Thyroid gland (tissue), 4 donors: ENCODE measurements at regions not wholly inside any gene's neighbourhood (a gene's known extent, or its start where the extent isn't known, plus 50 kb on each side); places are given as distances from the start of the nearest gene placed in this dataset.

Source experiments
- DNase-seq, 2 donors: peaks; one replicate each; pipeline ENCODE4 v3.0.0-alpha.2; 2019
- H3K27ac ChIP-seq, 3 donors: fragments of 200-600 bp; sonication (generic); 1 replicate in 2 of 3; 2 replicates in 1 of 3; pipeline ENCODE4 v1.5.1; 2016 to 2019; ENCODE audit warnings: mild to moderate bottlenecking in 1 of 3, moderate library complexity in 1 of 3
- H3K27me3 ChIP-seq: fragments of 200-600 bp; sonication (generic); one replicate; pipeline ENCODE4 v1.5.1; 2019
- H3K36me3 ChIP-seq, 2 donors: fragments of 200-600 bp; sonication (generic); one replicate each; pipeline ENCODE4 v1.5.1; 2016 to 2019
- H3K4me1 ChIP-seq, 2 donors: fragments of 200-600 bp; sonication (generic); one replicate each; pipeline ENCODE4 v1.5.1; 2017 to 2019
- H3K4me3 ChIP-seq, 3 donors: fragments of 200-600 bp; sonication (generic); replicated peaks in 1 of 3; 1 replicate in 2 of 3; 2 replicates in 1 of 3; pipeline ENCODE4 v1.5.1; 2016; ENCODE audit warnings: mild to moderate bottlenecking in 1 of 3
- H3K9me3 ChIP-seq: fragments of 200-600 bp; sonication (generic); one replicate; pipeline ENCODE4 v1.5.1; 2017
- CTCF ChIP-seq, 6 experiments: fragments of 200-600 bp in 3 of 6; fragments of 450-650 bp in 3 of 6; sonication (generic) in 3 of 6; IDR thresholded peaks; one replicate each; pipeline ENCODE4 v1.5.1; 2016 to 2019; ENCODE audit warnings: antibody characterized with exemption in 6 of 6, mild to moderate bottlenecking in 2 of 6, inconsistent platforms in 1 of 6, moderate library complexity in 1 of 6
- POLR2A ChIP-seq, 2 donors: fragments of 450-650 bp; IDR thresholded peaks; one replicate each; pipeline ENCODE4 v1.6.1; 2017; ENCODE audit warnings: antibody characterized with exemption in 2 of 2, mild to moderate bottlenecking in 2 of 2, moderate library complexity in 1 of 2
- WGBS, 2 donors: methylation state at CpG; one replicate each; pipeline ENCODE4 v1.1.5; 2017; 5-methylcytosine and 5-hydroxymethylcytosine counted together
- intact Hi-C: fragments of 100-400 bp; cut with DNase I; formaldehyde crosslinking; loops from one replicate; pipeline ENCODE4 v1.15.1; 2023

GRCh38 chrY:15984651-15985398 is 1460.5 kb downstream of the NLGN4Y start:
- TF ChIP-seq POLR2A (IDR thresholded peaks at IDR 0.05): no peak
- no peak for TF ChIP-seq CTCF (IDR thresholded peaks at IDR 0.05)
- H3K27ac ChIP-seq: no peak overlapping the region
- no peaks in the 10 kb centered on the region for H3K27me3 ChIP-seq
- DNase-seq: no peak
- WGBS, 2 donors: 93 to 97% methylated on average over 2 of the region's 2 CpGs
- H3K9me3 ChIP-seq: no peaks in the 10 kb centered on the region
- no peaks in the 10 kb centered on the region for H3K36me3 ChIP-seq
- H3K4me1 ChIP-seq: no peaks in the 10 kb centered on the region
- no peak overlapping the region for H3K4me3 ChIP-seq
- intact Hi-C loops: no loop called here

- WGBS, 2 donors: 90 to 94% methylated on average over 3 of the region's 3 CpGs
- no peaks in the 10 kb centered on the region for H3K27me3 ChIP-seq
- no peak for DNase-seq
Measured at GRCh38 chrY:15996014-15996413, 1471.7 kb downstream of the NLGN4Y start.

GRCh38 chrY:16000751-16001150 is 1476.4 kb downstream of the NLGN4Y start:
- Histone ChIP-seq H3K27ac (no peak overlapping the region), H3K27me3 (no peaks in the 10 kb centered on the region), H3K36me3 (no peaks in the 10 kb centered on the region), H3K4me3 (no peak overlapping the region), H3K4me1 (no peaks in the 10 kb centered on the region), H3K9me3 (no peaks in the 10 kb centered on the region)
- intact Hi-C loops: no loop called here
- TF ChIP-seq POLR2A (IDR thresholded peaks at IDR 0.05) (no peak), CTCF (IDR thresholded peaks at IDR 0.05) (no peak)
- WGBS, 2 donors: 65 to 82% methylated on average over 1 of the region's 1 CpG
- no peak for DNase-seq

More at GRCh38 chrY:15996014-15996413, 1471.7 kb downstream of the NLGN4Y start:
- intact Hi-C loops: no loop called here
- no peaks in the 10 kb centered on the region for H3K9me3 ChIP-seq
- no peak overlapping the region for H3K27ac ChIP-seq
- H3K4me3 ChIP-seq: no peak overlapping the region
- no peaks in the 10 kb centered on the region for H3K36me3 ChIP-seq
- no peak for TF ChIP-seq POLR2A (IDR thresholded peaks at IDR 0.05)
- H3K4me1 ChIP-seq: no peaks in the 10 kb centered on the region

GRCh38 chrY:16001896-16002295 is 1477.6 kb downstream of the NLGN4Y start:
- no peak for DNase-seq
- no peaks in the 10 kb centered on the region for H3K9me3 ChIP-seq
- intact Hi-C loops: no loop called here
- no peaks in the 10 kb centered on the region for H3K36me3 ChIP-seq
- H3K27ac ChIP-seq: no peak overlapping the region
- no peaks in the 10 kb centered on the region for H3K4me1 ChIP-seq
- TF ChIP-seq CTCF (IDR thresholded peaks at IDR 0.05): no peak
- no peaks in the 10 kb centered on the region for H3K27me3 ChIP-seq
- no peak overlapping the region for H3K4me3 ChIP-seq

GRCh38 chrY:16051908-16052643 is 1527.7 kb downstream of the NLGN4Y start:
- WGBS, 2 donors: 89 to 92% methylated on average over 1 of the region's 1 CpG

More at GRCh38 chrY:16051908-16052643, 1527.7 kb downstream of the NLGN4Y start:
- no peaks in the 10 kb centered on the region for H3K4me1 ChIP-seq
- no peak for DNase-seq
- no peaks in the 10 kb centered on the region for H3K36me3 ChIP-seq
- intact Hi-C loops: no loop called here
- no peak for TF ChIP-seq CTCF (IDR thresholded peaks at IDR 0.05)
- TF ChIP-seq POLR2A (IDR thresholded peaks at IDR 0.05): no peak
- H3K27me3 ChIP-seq: no peaks in the 10 kb centered on the region
- H3K27ac ChIP-seq: no peak overlapping the region
- H3K4me3 ChIP-seq: no peak overlapping the region
- no peaks in the 10 kb centered on the region for H3K9me3 ChIP-seq
